ENCODE measurements at regions not wholly inside any gene's neighbourhood (a gene's known extent, or its start where the extent isn't known, plus 50 kb on each side); places are given as distances from the start of the nearest gene placed in this dataset.

DNA sequence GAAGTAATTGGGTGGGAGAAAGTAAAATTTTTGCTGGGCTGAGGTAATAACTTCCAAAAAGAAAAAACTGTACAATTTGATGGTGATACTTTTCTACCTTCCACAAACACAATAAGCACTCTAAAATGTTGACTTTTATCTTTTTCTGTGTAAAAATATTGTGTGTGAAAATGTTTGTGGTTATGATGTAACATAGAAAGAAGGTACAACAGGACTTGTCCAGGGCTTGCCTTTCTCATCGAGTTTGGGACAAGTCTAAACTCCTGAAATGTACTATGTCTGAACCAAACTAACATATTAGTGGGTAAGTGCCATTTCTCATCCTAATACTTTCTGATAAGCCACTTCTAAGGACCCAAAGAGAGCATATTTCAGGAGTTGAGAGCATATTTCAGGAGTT is 174.2 kb upstream of the PDGFD start:
- no peak for DNase-seq (ENCODE audit: low read depth)

GRCh38 chr11:104337273-104337672 is 173.3 kb upstream of the PDGFD start:
- DNase-seq (ENCODE audit: low read depth): no peak

DNA sequence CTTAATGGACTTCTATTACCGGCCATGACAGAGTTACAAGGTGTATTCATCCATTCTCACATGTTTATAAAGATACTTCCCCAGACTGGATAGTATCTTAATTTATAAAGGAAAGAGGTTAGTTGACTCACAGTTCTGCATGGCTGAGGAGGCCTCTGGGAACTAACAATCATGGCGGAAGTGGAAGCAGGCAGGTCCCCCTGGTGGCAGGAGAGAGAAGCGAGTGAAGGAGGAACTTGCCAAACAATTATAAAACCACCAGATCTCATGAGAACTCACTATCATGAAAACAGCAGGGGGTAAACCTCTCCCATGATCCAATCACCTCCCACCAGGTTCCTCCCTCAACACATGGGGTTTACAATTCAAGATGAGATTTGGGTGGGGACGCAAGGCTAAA is 170.0 kb upstream of the PDGFD start:
- no peak for DNase-seq (ENCODE audit: low read depth)

GRCh38 chr11:104332110-104332509 is 168.2 kb upstream of the PDGFD start:
- DNase-seq (ENCODE audit: low read depth): no peak

DNA sequence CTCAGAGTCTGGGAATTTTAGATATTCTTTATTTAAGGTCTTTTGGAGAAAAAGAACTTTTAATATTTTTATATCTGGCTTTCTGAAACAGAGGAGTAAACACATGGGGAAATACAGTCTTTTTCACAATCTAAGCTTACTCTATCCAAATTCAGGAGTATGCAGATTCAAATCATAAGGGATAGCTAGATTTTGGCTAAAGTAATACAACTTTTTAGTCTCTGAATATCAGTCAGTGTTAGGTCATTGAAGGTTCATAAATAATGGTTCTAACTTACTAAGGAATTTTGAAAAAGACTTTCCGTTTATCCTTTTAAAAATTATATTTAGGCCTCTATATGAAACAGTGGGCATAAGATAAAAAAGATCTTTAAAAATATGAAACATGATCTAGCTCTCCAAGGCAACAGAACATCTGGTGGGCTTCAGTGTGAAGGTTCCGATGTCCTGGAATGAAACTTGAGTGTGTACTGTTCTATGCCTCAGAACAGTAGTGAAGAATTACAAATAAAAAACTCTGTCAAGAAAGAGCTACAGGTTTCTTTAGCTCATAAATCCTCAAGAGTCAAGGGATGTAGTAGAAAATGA is 165.2 kb upstream of the PDGFD start:
- DNase-seq (ENCODE audit: low read depth): no peak

- DNase-seq (ENCODE audit: low read depth): no peak
Observed at GRCh38 chr11:104328512-104328907, 164.6 kb upstream of the PDGFD start.

- DNase-seq (ENCODE audit: low read depth): no peak
Observed at GRCh38 chr11:104327861-104328511, 164.0 kb upstream of the PDGFD start.

DNA sequence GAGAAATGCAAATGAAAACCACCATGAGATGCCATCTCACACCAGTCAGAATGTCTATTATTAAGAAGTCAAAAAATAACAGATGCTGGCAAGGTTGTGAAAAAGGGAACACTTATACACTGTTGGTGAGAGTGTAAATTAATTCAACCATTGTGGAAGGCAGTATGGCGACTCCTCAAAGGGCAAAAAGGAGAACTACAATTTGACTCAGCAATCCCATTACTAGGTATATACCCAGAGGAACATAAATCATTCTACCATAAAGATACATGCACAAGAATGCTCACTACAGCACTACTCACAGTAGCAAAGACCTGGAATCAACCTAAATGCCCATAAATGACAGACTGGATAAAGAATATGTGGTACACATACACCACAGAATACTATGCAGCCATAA is 161.1 kb upstream of the PDGFD start:
- DNase-seq (ENCODE audit: low read depth): no peak

DNA sequence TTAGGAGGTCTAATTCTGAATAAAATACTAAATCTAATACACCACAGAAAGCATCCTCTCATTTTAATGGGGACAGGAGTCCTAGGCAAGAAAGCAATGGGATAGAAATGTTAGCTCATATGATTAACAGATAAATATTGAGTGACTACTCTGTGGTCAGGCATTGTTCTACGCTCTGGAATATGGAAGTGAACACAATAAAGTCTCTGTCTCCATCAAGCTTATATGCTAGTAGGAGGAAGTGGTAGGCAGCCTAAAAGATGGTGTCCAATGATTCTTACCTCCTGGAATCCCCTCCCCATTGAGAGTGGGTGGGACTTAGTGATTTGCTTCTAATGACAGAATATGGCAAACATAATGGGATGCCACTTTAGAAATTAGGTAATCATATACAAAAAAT is 160.3 kb upstream of the PDGFD start:
- no peak for DNase-seq (ENCODE audit: low read depth)

- DNase-seq (ENCODE audit: low read depth): no peak
Observed at GRCh38 chr11:104323841-104324240, 159.9 kb upstream of the PDGFD start.

- no peak for DNase-seq (ENCODE audit: low read depth)
Observed at GRCh38 chr11:104322696-104323095, 158.7 kb upstream of the PDGFD start.

DNA sequence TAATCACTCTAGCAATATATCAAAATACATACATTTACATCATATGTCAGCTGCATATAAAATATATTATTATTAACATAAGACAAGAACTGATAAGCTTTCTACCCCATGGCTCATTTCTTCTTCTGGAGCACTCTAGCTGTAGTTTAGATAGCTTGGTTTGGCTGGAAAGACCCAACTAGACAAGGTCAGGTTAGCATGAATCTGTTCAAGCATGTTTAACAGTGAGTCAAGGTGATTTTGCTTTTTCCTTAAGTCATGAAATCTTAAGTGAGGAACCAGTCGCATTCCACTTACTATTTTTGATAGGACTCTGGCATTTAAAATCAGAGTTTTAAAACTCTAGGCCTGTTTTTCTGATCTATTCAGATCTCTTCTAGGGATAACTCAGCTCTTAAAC is 157.0 kb upstream of the PDGFD start:
- DNase-seq (ENCODE audit: low read depth): no peak

DNA sequence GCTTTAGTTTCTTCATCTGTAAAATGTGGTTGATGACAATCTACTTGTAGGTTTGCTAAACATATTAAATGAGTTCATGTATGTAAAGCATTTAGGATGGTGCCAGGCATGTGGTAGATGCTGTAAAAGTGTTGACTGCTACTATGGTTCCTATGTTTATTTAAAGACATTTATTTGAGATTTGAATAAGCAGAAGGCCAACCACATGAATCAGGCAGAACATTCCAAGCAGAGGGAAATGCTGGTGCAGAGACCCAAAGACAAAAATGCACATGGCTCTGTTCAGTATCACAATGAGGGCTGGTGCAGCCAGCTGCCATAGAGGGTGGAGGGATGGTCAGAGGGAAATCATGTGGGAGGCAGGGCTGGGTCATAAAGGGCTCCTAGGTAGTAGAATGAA is 156.2 kb upstream of the PDGFD start:
- no peak for DNase-seq (ENCODE audit: low read depth)

GRCh38 chr11:104319396-104319795 is 155.4 kb upstream of the PDGFD start:
- DNase-seq (ENCODE audit: low read depth): no peak

DNA sequence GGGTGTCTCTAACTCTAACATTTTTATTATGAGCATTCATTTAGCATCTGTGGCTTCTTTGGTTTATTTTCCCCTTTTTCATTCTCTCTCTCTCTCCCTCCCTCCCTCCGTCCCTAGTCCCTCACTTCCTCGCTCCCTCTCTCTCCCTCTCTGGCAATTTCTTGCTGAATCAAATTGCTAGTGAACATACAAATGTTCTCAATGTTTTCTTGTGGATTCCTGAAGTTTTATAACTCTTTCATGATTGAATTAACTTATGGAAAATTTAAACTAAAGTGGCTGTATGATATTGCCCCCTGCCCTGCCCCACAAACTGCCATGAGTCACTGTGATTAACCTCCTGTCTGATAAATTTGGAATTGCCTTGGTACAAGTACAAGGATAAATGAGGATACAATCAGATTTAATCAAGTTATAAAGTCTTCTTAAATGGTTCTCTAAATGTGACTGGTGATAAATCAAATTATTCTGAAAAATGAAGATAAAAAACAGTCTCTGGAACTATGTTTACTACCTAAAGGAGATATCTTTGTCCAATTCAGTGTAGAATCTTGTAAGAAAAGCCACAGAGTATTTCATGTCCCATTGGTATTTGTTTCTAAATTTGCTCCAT is 143.0 kb upstream of the PDGFD start:
- no peak for DNase-seq (ENCODE audit: low read depth)

DNA sequence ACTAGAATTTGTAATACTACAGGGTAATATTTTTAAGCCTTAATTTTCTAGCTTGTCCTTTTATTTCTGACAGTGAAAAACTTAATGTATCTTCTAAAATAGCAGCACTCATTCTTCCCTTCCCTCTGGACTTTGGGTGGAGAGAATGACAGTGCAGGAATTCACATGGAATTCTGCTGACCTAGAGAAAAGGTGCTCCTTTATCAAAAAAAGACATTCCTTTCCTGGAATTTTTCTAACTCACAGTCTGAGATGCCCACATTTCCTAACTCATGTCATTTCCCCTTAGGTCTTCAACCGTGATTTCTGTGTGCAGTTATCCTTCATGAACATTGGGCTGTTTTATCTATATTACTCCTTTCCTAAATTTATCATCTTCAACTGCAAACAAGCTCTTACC is 137.8 kb upstream of the PDGFD start:
- no peak for DNase-seq (ENCODE audit: low read depth)

DNA sequence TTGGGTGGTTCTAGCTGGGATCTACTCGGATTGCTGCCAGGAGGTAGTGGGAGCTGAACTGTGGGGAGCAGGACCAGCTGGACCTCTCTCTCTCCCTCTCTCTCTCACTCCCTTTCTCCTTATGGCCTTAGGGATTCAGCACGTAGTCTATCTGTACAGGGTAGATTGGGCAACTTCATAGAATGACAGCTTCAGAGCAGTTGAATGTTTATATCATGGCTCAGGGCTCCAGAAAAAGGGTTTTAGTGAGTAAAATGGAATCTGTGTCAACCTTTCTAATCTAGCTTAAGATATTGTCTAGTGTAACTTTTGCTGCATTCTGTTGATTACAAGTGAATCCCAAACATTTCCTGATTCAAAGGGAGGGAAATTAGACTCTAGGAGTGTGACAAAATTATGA is 127.7 kb upstream of the PDGFD start:
- DNase-seq (ENCODE audit: low read depth): no peak

- DNase-seq (ENCODE audit: low read depth): no peak
Observed at GRCh38 chr11:104286129-104286528, 122.2 kb upstream of the PDGFD start.

GRCh38 chr11:104279587-104279986 is 115.6 kb upstream of the PDGFD start:
- DNase-seq (ENCODE audit: low read depth): no peak

- DNase-seq (ENCODE audit: low read depth): no peak
Observed at GRCh38 chr11:104275992-104276391, 112.0 kb upstream of the PDGFD start.

GRCh38 chr11:104260456-104260855 is 96.5 kb upstream of the PDGFD start:
- no peak for DNase-seq (ENCODE audit: low read depth)

- no peak for DNase-seq (ENCODE audit: low read depth)
Observed at GRCh38 chr11:104259121-104259610, 95.2 kb upstream of the PDGFD start.

- DNase-seq (ENCODE audit: low read depth): no peak
Observed at GRCh38 chr11:104256525-104256924, 92.6 kb upstream of the PDGFD start.

GRCh38 chr11:104254347-104254746 is 90.4 kb upstream of the PDGFD start:
- no peak for DNase-seq (ENCODE audit: low read depth)
